HG02642 (cell line): ENCODE measurements at regions not wholly inside any gene's neighbourhood (a gene's known extent, or its start where the extent isn't known, plus 50 kb on each side); places are given as distances from the start of the nearest gene placed in this dataset.

Experiments
- ATAC-seq: cut with Tn5 transposase; IDR thresholded peaks from one replicate; pipeline ENCODE4 v1.9.1; 2021; ENCODE audit warnings: mild to moderate bottlenecking; ENCODE audit not compliant: unreplicated experiment, poor library complexity

DNA sequence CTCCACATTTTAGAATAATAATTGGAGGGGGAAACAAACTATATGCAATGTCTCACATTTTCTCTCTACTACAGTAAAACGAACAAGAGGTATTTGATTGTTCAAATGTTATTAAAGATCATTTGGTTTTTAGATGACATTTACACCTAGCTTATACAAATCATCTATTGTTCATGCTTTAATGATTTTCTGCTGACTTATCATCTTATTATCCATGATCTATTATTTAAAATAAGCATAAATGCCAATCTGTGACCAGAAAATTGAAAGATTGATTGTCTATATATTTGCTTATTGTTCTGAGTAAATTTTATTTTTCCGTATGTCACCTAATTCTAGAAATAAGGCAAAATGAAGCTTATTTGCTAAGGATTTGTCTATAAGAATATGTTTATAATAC, 537.2 kb downstream of the KCNJ3 start:
- ATAC-seq, result no peak

DNA sequence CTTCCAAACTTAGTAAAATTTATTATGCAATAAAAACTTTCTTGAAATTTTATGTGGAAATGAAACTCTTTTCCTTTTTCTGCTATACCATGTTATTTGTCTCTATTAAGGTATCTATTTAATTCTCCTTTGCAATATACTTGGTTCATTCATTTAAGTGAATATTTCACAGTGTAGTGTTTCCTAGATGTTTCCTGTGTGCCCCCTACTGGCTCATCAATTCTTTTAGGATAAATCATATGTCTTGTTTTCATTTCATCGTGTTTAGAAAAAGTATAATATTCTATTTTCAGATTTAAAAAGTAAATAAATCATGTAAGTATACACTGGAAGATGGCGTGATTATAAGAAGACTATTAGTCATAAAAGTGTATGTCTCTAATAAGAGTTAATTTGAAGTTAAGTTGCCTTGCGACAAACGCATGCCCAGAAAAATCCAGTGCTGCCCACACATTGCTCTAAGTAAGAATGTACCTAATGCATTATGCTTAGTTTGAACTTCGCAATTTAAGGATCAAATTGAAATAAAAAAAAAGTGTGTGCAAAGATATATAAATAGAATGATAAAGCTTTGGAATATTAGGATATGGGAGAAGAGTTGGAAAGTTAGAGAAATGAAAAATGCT, 525.4 kb downstream of the KCNJ3 start:
- ATAC-seq, result no peak

DNA sequence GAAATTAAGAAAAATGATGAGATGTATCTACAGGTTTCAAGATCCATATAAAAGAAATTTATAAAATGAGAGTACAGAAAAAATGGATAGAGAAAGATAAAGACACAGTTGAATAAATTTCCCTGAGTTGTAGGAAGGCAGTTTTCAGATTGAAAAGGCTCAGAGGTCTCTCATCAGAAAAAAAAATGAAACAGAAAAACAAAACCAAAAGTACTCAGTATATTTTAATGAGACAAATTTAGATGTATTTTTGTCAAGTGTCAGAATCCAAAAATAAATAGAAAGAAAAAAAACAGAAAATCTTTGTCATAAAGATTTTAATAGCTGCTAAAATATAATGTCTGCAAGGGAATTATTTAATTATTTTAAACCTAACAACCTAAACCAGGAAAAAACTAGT, 520.5 kb downstream of the KCNJ3 start:
- ATAC-seq, result peak; percentile 61

DNA sequence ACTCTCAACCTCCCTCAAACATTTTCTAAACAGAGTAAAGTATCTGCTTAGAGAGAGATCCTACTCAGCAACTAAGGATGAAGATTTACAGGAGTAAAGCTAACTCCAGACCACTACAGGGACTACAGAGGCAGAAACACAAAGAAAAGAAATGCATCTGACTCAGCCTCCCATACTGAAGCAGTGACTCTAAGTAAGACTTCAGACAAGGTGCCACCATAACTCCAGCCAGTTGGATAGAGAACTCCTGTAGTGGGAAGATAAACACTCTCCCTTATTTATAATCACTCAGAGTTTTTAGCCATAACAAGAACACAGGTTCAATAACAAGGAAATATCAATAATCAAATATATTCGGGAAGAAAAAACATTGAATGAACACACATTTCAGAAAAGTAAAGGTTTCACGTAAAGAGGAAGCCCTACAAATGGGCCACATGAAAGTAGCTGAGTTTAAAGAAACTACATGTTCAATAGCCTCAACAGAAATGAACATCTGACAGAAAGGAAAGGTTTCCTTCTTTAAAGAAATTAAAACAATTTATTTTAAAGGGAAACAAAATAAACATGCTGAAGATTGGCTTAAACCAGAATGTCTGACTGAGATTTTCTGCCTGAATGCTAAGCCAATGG, 519.9 kb downstream of the KCNJ3 start:
- peak; percentile 44 for ATAC-seq

DNA sequence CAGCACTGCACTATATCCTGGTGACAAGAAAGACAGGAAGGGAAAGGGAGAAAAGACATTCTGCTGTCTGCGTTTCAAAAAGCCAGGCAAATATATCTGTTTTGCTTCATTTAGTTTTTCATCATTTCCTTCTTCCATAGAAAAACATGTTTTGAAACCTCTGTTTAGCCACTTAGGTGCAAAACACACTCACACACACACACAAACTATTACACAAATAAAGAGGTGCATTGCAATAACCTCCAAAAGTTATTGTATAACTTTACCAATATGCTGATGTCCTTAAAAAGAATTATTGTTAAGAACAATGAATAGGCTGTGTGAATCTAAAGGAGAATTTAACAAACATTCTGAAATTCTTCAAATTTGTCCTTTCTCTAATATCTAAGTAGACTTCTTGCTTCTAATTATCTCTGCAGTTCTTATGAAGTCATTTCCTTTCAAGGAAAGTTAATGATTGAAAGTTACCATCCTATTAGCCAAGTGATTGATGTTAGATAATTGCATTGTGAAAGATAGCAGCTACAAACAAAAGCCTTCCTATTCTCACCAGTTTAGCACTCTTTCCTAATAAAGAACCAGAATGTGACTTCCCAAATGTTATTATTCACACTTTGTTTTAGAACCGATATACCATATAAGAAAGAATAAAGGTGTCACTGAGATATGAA, 516.7 kb downstream of the KCNJ3 start:
- no peak for ATAC-seq

DNA sequence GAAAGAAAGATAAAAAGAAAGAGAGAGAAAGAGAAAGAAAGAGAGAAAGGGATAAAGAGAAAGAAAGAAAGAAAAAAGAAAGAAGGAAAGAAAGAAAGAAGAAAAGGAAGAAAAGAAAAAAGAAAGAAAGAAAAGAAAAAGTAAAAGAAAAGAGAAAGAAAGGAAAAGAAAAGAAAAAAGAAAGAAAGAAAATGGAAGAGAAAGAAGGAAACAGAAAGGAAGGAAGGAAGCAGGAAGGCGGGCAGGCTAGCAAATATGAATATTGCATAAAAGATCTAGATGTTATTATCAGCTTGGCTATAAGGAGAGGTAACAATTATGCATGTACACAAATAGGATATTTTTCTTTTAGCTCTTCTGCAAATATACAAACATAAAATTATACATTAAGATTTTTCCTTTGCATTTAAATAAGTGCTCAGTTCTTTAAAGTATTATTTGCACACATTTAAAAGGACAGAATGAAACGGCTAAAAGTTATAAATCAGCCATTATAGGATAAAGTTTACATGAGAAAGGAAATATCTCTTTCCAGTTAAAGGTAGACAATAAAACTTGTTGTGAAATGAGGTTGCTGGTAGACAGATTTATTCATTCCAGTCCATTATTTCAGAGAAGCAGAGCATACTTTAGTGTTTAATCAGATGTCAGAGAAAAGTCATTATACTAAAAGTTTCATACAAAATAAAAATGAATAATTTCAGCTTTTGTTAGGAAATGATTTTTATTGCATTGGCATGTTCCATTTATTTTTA, 511.4 kb downstream of the KCNJ3 start:
- ATAC-seq, result no peak

DNA sequence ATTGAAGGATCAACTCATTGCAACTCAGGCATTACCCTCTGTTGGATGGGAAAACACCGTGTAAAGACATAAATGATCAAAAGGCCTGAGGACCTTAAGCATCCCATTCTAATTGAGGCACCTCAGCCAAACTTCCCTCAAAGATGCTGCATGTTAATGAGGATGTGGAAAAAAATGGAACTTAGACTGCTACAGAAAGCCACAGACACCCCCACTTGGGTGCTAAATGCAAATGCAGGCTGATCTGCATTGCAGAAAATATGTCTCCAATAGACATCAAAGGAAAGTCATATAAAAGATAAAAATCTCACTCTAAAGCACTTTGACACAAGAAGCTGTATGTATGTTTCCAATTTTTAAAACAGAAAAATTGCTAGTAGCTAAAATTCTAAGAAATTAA, 504.7 kb downstream of the KCNJ3 start:
- peak; percentile 65 for ATAC-seq

DNA sequence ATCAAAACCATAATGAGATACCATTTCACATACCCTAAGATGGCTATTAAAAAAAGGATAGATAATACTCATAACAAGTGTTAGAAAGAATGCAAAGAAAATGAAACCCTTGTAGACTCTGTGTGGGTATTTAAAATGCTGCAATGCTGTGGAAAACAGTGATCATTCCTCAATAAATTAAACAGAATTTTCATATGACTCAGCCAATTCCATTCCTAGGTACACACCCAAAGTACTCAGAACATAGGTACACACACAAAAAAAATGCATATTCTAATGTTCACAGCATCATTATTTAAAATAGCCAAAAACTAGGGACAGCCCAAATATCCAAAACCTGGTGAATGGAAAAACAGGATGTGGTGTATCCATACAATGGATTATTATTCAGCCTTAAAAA, 502.3 kb downstream of the KCNJ3 start:
- no peak for ATAC-seq

DNA sequence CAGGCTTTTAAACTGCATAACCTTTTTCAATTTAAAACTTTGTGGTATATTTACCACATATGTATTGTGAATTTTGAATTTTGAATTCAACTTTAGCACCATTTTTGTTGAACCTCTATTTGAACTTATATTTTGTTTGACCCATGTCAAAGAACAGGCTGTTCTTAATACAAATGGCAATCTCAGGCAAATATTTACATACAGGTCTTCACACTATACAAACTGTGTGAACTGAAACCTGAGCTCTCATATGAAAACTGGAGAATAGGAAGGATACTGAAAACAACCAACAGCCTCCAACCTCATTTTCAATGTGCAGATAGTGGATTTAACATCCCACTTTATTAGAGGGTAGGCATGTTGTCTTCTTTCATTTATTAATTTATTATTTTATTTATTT, 491.8 kb downstream of the KCNJ3 start:
- ATAC-seq, result no peak

DNA sequence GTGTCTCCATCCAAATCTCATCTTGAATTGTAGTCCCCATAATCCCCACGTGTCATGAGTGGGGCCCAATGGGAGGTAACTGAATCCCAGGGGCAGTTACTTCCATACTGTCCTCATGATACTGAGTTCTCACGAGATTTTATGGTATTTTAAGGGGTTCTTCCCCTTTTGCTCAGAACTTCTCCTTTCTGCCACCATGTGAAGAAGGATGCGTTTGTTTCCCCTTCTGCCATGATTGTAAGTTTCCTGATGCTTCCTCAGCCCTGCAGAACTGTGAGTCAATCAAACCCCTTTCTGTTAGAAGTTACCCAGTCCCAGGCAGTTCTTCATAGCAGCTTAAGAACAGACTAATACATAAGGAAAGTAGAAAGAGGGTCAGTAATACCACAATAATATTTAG, 480.4 kb downstream of the KCNJ3 start:
- no peak for ATAC-seq

DNA sequence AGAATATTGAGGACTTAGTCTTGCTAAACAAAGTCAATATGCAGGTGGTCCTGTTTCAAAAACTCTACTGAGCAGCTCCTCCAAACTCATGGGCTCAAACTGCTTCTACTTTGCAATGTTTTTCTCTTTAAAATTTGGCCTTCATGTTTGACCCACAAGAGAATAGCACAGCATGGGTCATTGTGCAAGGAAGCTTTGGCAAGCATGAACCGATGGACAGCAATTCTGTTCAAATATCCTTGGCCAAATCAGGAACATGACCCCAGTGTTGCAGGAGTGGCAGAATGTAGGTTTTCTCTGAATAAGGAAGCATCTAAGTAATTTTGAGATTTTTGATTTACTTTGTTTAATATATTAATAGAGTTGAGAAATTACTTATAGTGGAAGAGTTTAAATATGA, 477.9 kb downstream of the KCNJ3 start:
- ATAC-seq, result no peak

DNA sequence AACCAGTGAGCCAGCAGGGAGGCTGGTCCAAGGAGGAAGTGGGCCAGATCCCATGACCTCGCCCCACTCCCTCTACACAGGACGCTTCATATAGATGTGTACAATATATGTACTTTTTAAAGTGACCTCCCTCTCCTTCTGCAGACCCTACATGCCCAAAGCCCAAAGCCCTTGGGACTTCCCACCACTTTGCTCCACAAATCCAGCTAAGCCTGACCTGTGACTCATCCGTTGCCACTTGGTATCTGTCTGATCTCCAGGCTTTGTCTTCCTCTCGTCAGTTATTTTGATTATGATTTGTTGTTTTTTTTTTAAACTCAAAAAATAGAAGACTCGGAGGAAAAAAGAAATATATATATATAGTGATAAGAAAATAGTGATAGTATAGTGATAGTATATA, 470.8 kb downstream of the KCNJ3 start:
- ATAC-seq, result no peak

DNA sequence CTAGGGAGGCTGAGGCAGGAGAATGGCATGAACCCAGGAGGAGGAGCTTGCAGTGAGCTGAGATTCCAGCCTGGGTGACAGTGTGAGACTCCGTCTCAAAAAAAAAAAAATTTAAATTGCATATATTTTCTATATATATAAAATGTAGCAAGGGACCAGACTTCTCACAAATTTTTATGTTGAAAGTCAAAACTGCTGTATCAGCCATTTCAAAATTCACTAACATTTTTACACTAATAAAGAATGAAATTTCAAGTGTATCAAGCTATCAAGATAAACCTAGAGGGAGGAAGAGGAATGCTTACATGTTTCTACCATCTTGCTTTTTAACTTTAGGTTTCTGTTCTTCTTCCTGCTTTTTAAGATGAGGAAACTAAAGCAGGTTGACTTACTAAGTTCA, 464.0 kb downstream of the KCNJ3 start:
- no peak for ATAC-seq

DNA sequence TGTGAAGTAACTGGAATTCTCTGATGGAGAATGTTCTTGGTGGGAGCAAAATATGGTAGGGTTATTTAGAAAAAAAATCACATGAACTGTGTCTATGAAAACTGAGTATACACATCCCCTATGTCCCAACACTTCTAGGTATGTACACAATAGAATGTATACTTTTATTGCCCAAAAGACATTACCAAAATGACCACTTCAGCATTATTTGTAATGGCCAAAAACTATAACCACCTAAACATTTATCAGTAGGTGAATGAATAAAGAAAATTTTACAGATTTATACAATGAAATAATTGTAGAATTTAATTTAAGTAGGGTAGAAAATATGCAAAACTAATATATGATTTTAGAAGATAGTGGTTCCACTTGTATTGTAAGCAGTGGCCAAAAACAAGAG, 462.8 kb downstream of the KCNJ3 start:
- ATAC-seq, result no peak

DNA sequence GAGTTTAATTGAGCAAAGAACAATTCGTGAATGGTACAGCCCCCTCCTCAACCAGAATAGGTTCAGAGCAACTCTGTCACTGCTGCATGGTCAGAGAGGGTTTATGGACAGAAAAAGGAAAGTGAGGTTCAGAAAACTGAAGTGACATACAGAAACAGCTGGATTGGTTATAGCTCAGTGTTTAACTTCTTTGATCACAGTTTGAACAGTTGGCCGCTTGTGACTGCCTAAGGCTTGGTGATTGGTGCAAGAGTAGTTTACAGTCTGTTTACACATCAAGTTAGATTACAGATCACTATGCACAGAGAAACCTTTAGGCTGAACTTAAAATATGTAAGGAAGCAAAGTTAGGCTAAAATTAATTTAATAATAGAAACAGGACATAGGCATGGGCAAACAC, 459.2 kb downstream of the KCNJ3 start:
- ATAC-seq, result no peak

DNA sequence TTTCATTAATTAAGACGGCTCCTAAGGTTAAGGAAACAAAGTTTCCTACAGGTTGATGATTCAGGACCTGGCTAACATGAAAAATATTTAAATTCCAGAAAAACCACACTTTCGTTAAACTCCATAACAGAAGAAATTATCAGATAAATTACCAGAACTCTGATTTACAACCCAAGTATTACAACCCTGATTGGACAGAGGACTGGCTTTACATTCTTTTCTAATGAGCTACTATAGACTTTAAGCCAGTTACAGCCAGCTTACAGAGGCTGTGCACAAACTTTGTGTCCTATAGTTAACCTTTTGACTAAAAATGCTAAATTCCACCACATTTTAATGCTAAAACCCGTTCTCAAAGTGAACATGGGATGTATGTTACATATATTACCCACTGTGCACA, 458.6 kb downstream of the KCNJ3 start:
- ATAC-seq, result no peak

DNA sequence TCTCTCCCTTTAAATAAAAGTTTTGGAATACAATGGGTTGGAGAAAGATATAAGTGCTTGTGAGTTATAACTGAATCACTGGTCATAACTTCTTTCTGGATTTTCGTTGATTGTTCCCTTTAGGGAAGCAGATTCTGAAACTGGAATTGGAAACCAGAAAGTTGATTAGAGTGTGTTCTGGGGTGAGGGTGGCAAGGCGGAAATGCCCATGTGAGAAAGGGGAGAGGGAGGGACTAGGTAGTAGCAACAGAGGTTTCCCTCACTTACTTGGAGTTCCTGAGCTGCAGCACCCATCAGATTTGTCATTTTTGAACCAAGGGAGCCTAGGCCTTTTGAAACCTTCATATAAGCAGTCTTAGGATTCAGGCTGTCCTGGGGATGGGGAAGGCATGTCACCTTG, 453.4 kb downstream of the KCNJ3 start:
- ATAC-seq, result peak; percentile 50

DNA sequence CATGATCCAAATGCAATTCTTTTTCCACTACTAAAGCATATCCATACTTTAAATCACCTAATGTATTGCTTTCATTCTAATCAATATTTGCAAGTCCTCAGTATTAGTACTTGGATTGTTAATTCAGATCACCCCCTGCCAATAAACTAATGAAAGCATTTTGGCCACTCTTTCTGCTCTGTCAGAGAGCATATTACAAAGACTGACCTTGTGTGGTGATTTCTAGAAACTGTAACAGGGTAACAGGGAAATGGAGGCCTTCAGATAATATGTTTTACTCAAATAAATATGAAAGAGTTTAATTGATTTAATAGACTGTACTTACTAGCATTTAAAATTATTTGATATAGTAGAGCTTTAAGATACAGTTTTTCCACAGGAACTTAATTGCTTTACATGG, 453.0 kb downstream of the KCNJ3 start:
- no peak for ATAC-seq

DNA sequence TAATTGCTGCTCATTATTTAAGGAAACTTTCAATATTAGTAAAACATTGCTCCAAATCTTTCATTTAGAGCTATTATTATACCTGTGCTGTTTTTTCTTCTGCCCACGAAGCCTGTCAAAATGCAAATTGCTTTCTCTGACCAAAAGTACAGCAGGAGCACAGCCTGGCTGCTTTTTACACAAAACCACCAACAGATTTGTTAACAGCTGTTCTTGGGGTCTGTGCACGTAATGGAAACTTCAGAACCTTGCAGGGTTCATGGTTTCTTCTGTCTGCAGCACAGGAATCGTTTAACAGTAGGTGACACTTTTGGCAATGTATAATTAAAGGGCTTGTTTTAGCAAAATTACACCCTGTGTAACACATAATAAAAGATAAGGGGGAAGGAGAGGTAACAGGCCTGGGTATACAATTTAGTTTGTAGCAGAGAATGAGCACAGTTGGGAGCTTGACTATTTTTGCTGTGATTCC, 447.3 kb downstream of the KCNJ3 start:
- peak; percentile 98 for ATAC-seq

DNA sequence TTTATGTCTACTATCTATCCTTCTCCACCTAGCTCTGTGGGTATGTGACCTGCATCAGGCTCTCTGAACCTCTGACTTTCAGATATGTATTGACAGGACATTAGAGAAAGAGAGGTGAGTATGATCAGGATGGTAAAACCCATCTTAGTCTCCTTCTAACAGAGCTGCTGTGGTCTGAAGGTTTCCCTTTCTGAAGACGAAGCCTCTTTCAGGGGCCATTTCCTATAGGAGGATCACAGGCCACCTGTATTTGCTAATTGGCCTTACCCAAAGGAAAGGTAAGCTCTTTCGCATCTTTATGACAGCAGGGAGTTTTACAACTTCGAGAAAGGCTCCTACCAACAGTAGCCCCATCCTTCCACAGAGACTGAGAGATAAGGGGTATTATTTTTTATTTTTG, 442.9 kb downstream of the KCNJ3 start:
- peak; percentile 30 for ATAC-seq

DNA sequence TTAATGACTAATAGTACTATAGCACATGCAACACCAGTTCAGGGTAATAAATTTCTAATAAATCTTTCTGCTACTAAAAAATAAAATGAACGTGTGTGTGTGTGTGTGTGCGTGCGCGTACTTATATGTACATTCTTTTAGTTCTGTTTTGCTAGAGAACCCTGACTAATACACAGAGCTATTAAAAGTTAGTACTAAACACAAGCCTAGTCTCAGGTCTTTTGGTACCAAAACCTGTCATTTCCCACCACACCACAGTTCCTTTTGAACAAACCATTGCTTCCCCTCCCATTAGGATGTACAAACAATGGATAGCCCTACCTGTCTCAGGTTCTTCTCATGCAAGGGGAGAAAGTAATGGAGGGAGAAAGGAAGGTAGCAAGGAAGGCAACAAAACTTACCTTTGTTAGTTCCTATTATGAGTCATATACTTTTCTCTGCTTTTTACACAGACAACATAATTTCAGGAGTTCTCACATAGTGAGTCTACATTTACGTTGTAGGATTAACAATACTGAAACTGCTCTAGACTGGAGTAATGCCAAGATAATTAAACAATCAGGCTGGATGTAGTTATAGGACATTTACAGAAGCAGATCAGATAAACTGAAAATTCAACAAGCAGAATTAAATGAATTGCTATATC, 427.2 kb downstream of the KCNJ3 start:
- no peak for ATAC-seq
